GM23338 (cell line): ENCODE measurements at regions not wholly inside any gene's neighbourhood (a gene's known extent, or its start where the extent isn't known, plus 50 kb on each side); places are given as distances from the start of the nearest gene placed in this dataset.

Source experiments
- ATAC-seq: fragments of 200-7000 bp; cut with Tn5 transposase; 3 replicates; pipeline ENCODE4 v1.9.1; 2020
- DNase-seq: peaks from one replicate; pipeline ENCODE4 v3.0.0-alpha.2; 2015; ENCODE audit warnings: low spot score
- H2AFZ ChIP-seq: fragments of 200-600 bp; sonication (generic); 2 replicates; pipeline ENCODE4 v1.8.0; 2016; ENCODE audit warnings: antibody characterized with exemption, mild to moderate bottlenecking, moderate library complexity
- H3F3A ChIP-seq: fragments of 200-600 bp; sonication (generic); replicated peaks from 2 replicates; pipeline ENCODE4 v1.8.0; 2017; ENCODE audit warnings: antibody characterized with exemption, mixed run types, low read depth
- H3K27ac ChIP-seq: fragments of 200-600 bp; sonication (generic); 2 replicates; pipeline ENCODE4 v1.6.1; 2016; ENCODE audit warnings: low read depth
- H3K27me3 ChIP-seq: fragments of 200-600 bp; sonication (generic); 2 replicates; pipeline ENCODE4 v1.8.0; 2016; ENCODE audit warnings: mild to moderate bottlenecking, mixed run types, moderate library complexity; ENCODE audit not compliant: insufficient read depth
- H3K36me3 ChIP-seq: fragments of 200-600 bp; sonication (generic); 2 replicates; pipeline ENCODE4 v1.8.0; 2016; ENCODE audit warnings: mild to moderate bottlenecking; ENCODE audit not compliant: insufficient read depth
- H3K4me1 ChIP-seq: fragments of 200-600 bp; sonication (generic); 2 replicates; pipeline ENCODE4 v1.8.0; 2016; ENCODE audit warnings: mild to moderate bottlenecking, moderate library complexity; ENCODE audit not compliant: insufficient read depth
- H3K4me2 ChIP-seq: fragments of 200-600 bp; sonication (generic); 2 replicates; pipeline ENCODE4 v1.7.1; 2017; ENCODE audit warnings: mixed run types
- H3K4me3 ChIP-seq: fragments of 200-600 bp; sonication (generic); 2 replicates; pipeline ENCODE4 v1.6.1; 2016; ENCODE audit warnings: mixed run types
- H3K79me2 ChIP-seq: fragments of 200-600 bp; sonication (generic); replicated peaks from 2 replicates; pipeline ENCODE4 v1.8.0; 2017; ENCODE audit warnings: mild to moderate bottlenecking; ENCODE audit not compliant: insufficient read depth
- H3K9me2 ChIP-seq: fragments of 200-600 bp; sonication (generic); 2 replicates; pipeline ENCODE4 v1.8.0; 2017; ENCODE audit not compliant: insufficient read depth
- H4K20me1 ChIP-seq: fragments of 200-600 bp; sonication (generic); replicated peaks from 2 replicates; pipeline ENCODE4 v1.8.0; 2017; ENCODE audit warnings: mild to moderate bottlenecking; ENCODE audit not compliant: insufficient read depth
- H3K27ac Mint-ChIP-seq: 2 replicates; pipeline ENCODE4 v1.8.0; 2020; ENCODE audit warnings: inconsistent platforms, mild to moderate bottlenecking, moderate library complexity, mixed read lengths
- H3K27me3 Mint-ChIP-seq: 3 replicates; pipeline ENCODE4 v1.8.0; 2022; ENCODE audit warnings: low read depth, mild to moderate bottlenecking, moderate library complexity, mixed read lengths, inconsistent platforms; ENCODE audit not compliant: insufficient read depth, poor library complexity
- H3K36me3 Mint-ChIP-seq: 3 replicates; pipeline ENCODE4 v1.8.0; 2021; ENCODE audit warnings: low read depth, mild to moderate bottlenecking, inconsistent platforms, moderate library complexity, mixed read lengths
- H3K4me1 Mint-ChIP-seq: 3 replicates; pipeline ENCODE4 v1.8.0; 2020; ENCODE audit warnings: mild to moderate bottlenecking, inconsistent platforms, mixed read lengths
- H3K4me3 Mint-ChIP-seq: 3 replicates; pipeline ENCODE4 v1.8.0; 2021; ENCODE audit warnings: moderate library complexity, mild to moderate bottlenecking, inconsistent platforms, mixed read lengths
- H3K9me3 Mint-ChIP-seq: 3 replicates; pipeline ENCODE4 v1.8.0; 2020; ENCODE audit warnings: moderate library complexity, mild to moderate bottlenecking, inconsistent platforms, mixed read lengths
- CREB1 ChIP-seq: fragments of 250-450 bp; sonication (Bioruptor Pico); IDR thresholded peaks from 2 replicates; pipeline ENCODE4 v1.5.0; 2020; ENCODE audit warnings: low read depth, mild to moderate bottlenecking, moderate library complexity
- JUNB ChIP-seq: IDR thresholded peaks from one replicate; pipeline ENCODE4 v1.6.1; 2016; ENCODE audit warnings: antibody characterized with exemption; ENCODE audit not compliant: unreplicated experiment
- NANOG ChIP-seq: IDR thresholded peaks from 2 replicates; pipeline ENCODE4 v1.6.1; 2016; ENCODE audit warnings: antibody characterized with exemption, borderline replicate concordance
- POLR2AphosphoS5 ChIP-seq: IDR thresholded peaks from 2 replicates; pipeline ENCODE4 v1.6.1; 2016; ENCODE audit warnings: antibody characterized with exemption, low read depth
- STAT1 ChIP-seq: IDR thresholded peaks from one replicate; pipeline ENCODE4 v1.6.1; 2016; ENCODE audit warnings: antibody characterized with exemption; ENCODE audit not compliant: unreplicated experiment
- ZNF114 ChIP-seq: fragments of 250-450 bp; sonication (Bioruptor Pico); IDR thresholded peaks from 2 replicates; pipeline ENCODE4 v1.5.0; 2020; ENCODE audit warnings: mild to moderate bottlenecking, moderate library complexity
- ZNF331 ChIP-seq: fragments of 250-450 bp; sonication (Bioruptor Pico); IDR thresholded peaks from 2 replicates; pipeline ENCODE4 v1.5.0; 2020; ENCODE audit warnings: low read depth, mild to moderate bottlenecking, moderate library complexity
- TF ChIP-seq, protein P1 (sequence below): fragments of 250-450 bp; sonication (Bioruptor Pico); IDR thresholded peaks from 2 replicates; pipeline ENCODE4 v1.5.0; 2020; ENCODE audit warnings: mild to moderate bottlenecking, moderate library complexity
- TF ChIP-seq, protein P2 (sequence below): IDR thresholded peaks from one replicate; pipeline ENCODE4 v1.6.1; 2018; ENCODE audit warnings: antibody characterized with exemption; ENCODE audit not compliant: unreplicated experiment

GRCh38 chr13:47508527-47509228 lies 492.4 kb downstream of the SUCLA2 start:
- Mint-ChIP-seq H3K4me3 (no peak overlapping the region), H3K27ac (no peak overlapping the region; the same call in 1 of the 2 replicates), H3K9me3 (no peaks in the 10 kb centered on the region), H3K36me3 (no peaks in the 10 kb centered on the region), H3K4me1 (0 out of 3 replicates have a peak, but pooled peaks cover 3% of the 10 kb centered on the region), H3K27me3 (no peaks in the 10 kb centered on the region)
- H3K4me1 ChIP-seq, result no peaks in the 10 kb centered on the region
- H4K20me1 ChIP-seq, result no peaks in the 10 kb centered on the region
- H3F3A ChIP-seq, result no peaks in the 10 kb centered on the region
- no peaks in the 10 kb centered on the region for H3K27me3 ChIP-seq
- H3K4me3 ChIP-seq, result no peak overlapping the region
- no peaks in the 10 kb centered on the region for H3K9me2 ChIP-seq
- DNase-seq (peak; percentile 1), ATAC-seq (no peak)
- no peaks in the 10 kb centered on the region for H3K79me2 ChIP-seq
- TF ChIP-seq, protein P1, sequence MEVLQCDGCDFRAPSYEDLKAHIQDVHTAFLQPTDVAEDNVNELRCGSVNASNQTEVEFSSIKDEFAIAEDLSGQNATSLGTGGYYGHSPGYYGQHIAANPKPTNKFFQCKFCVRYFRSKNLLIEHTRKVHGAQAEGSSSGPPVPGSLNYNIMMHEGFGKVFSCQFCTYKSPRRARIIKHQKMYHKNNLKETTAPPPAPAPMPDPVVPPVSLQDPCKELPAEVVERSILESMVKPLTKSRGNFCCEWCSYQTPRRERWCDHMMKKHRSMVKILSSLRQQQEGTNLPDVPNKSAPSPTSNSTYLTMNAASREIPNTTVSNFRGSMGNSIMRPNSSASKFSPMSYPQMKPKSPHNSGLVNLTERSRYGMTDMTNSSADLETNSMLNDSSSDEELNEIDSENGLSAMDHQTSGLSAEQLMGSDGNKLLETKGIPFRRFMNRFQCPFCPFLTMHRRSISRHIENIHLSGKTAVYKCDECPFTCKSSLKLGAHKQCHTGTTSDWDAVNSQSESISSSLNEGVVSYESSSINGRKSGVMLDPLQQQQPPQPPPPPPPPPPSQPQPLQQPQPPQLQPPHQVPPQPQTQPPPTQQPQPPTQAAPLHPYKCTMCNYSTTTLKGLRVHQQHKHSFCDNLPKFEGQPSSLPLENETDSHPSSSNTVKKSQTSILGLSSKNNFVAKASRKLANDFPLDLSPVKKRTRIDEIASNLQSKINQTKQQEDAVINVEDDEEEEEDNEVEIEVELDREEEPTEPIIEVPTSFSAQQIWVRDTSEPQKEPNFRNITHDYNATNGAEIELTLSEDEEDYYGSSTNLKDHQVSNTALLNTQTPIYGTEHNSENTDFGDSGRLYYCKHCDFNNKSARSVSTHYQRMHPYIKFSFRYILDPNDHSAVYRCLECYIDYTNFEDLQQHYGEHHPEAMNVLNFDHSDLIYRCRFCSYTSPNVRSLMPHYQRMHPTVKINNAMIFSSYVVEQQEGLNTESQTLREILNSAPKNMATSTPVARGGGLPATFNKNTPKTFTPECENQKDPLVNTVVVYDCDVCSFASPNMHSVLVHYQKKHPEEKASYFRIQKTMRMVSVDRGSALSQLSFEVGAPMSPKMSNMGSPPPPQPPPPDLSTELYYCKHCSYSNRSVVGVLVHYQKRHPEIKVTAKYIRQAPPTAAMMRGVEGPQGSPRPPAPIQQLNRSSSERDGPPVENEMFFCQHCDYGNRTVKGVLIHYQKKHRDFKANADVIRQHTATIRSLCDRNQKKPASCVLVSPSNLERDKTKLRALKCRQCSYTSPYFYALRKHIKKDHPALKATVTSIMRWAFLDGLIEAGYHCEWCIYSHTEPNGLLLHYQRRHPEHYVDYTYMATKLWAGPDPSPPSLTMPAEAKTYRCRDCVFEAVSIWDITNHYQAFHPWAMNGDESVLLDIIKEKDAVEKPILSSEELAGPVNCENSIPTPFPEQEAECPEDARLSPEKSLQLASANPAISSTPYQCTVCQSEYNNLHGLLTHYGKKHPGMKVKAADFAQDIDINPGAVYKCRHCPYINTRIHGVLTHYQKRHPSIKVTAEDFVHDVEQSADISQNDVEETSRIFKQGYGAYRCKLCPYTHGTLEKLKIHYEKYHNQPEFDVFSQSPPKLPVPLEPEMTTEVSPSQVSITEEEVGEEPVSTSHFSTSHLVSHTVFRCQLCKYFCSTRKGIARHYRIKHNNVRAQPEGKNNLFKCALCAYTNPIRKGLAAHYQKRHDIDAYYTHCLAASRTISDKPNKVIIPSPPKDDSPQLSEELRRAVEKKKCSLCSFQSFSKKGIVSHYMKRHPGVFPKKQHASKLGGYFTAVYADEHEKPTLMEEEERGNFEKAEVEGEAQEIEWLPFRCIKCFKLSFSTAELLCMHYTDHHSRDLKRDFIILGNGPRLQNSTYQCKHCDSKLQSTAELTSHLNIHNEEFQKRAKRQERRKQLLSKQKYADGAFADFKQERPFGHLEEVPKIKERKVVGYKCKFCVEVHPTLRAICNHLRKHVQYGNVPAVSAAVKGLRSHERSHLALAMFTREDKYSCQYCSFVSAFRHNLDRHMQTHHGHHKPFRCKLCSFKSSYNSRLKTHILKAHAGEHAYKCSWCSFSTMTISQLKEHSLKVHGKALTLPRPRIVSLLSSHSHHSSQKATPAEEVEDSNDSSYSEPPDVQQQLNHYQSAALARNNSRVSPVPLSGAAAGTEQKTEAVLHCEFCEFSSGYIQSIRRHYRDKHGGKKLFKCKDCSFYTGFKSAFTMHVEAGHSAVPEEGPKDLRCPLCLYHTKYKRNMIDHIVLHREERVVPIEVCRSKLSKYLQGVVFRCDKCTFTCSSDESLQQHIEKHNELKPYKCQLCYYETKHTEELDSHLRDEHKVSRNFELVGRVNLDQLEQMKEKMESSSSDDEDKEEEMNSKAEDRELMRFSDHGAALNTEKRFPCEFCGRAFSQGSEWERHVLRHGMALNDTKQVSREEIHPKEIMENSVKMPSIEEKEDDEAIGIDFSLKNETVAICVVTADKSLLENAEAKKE (CRISPR knock-in tag), result no peak
- TF ChIP-seq STAT1 (no peak), ZNF114 (CRISPR knock-in tag) (no peak), NANOG (no peak)
- H3K36me3 ChIP-seq, result no peaks in the 10 kb centered on the region
- H2AFZ ChIP-seq, result no peak overlapping the region
- H3K4me2 ChIP-seq, result no peak overlapping the region
- H3K27ac ChIP-seq, result no peak overlapping the region

DNA sequence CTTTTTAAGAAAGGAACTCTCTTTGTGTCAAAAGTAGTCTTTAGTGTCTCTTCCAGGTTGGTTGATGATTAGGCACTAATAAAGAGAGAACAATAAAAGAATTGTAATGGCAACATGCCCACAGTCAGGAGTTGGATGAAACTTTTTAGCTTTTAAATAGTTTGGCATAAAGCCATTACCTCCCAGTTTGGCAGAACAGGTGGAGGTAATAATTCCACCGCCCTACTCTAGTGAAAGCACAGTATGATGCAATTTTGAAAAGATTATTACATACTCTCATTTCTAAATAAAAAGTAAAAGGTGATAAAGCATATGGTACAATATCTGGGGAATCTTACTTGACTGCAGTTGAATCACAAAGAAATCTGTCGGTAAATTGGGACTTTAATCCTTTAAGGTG lies 497.6 kb downstream of the SUCLA2 start:
- Histone ChIP-seq H3F3A (no peaks in the 10 kb centered on the region), H3K36me3 (no peaks in the 10 kb centered on the region), H3K9me2 (0 out of 2 replicates have a peak, but pooled peaks cover 3% of the 10 kb centered on the region), H3K4me3 (no peak overlapping the region), H3K4me1 (no peaks in the 10 kb centered on the region), H3K27me3 (no peaks in the 10 kb centered on the region), H2AFZ (peak overlapping the region; percentile 12; the same call in 1 of the 2 replicates), H4K20me1 (no peaks in the 10 kb centered on the region), H3K4me2 (no peak overlapping the region), H3K27ac (no peak overlapping the region), H3K79me2 (no peaks in the 10 kb centered on the region)
- Mint-ChIP-seq H3K27ac (no peak overlapping the region), H3K36me3 (no peaks in the 10 kb centered on the region), H3K9me3 (no peaks in the 10 kb centered on the region), H3K4me1 (no peaks in the 10 kb centered on the region), H3K4me3 (no peak overlapping the region), H3K27me3 (no peaks in the 10 kb centered on the region)
- TF ChIP-seq JUNB, result no peak
- TF ChIP-seq CREB1 (CRISPR knock-in tag), result no peak
- TF ChIP-seq, protein P2, sequence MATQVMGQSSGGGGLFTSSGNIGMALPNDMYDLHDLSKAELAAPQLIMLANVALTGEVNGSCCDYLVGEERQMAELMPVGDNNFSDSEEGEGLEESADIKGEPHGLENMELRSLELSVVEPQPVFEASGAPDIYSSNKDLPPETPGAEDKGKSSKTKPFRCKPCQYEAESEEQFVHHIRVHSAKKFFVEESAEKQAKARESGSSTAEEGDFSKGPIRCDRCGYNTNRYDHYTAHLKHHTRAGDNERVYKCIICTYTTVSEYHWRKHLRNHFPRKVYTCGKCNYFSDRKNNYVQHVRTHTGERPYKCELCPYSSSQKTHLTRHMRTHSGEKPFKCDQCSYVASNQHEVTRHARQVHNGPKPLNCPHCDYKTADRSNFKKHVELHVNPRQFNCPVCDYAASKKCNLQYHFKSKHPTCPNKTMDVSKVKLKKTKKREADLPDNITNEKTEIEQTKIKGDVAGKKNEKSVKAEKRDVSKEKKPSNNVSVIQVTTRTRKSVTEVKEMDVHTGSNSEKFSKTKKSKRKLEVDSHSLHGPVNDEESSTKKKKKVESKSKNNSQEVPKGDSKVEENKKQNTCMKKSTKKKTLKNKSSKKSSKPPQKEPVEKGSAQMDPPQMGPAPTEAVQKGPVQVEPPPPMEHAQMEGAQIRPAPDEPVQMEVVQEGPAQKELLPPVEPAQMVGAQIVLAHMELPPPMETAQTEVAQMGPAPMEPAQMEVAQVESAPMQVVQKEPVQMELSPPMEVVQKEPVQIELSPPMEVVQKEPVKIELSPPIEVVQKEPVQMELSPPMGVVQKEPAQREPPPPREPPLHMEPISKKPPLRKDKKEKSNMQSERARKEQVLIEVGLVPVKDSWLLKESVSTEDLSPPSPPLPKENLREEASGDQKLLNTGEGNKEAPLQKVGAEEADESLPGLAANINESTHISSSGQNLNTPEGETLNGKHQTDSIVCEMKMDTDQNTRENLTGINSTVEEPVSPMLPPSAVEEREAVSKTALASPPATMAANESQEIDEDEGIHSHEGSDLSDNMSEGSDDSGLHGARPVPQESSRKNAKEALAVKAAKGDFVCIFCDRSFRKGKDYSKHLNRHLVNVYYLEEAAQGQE, result no peak
- TF ChIP-seq ZNF331 (CRISPR knock-in tag), result no peak
- no peak for TF ChIP-seq POLR2AphosphoS5
- DNase-seq (no peak), ATAC-seq (no peak)
